ENCODE measurements at regions not wholly inside any gene's neighbourhood (a gene's known extent, or its start where the extent isn't known, plus 50 kb on each side); places are given as distances from the start of the nearest gene placed in this dataset.

GRCh38 chr10:3926258-3926657, 141.2 kb upstream of the KLF6 start:
- no peak overlapping the region for H3K4me3 ChIP-seq
- intact Hi-C loops (cut with micrococcal nuclease) = loop anchor here (1.0 to 5.0 kb wide), 3 partner anchors 35 to 139 kb away; partner anchors contain the start of gene KLF6
- DNase-seq (ENCODE audit: extremely low read depth in 1 of 4, low spot score in 3 of 4) (peak in 2 of 4 experiments; percentile 19 to 35), FAIRE-seq (no peak), ATAC-seq (peak; percentile 74)
- H3K4me2 ChIP-seq (ENCODE audit: insufficient read depth, low read length) = peak overlapping the region; percentile 58
- peak overlapping the region in 1 of 2 experiments; percentile 27; a peak in 1 of 4 replicates for H3K9ac ChIP-seq (ENCODE audit: insufficient read depth in 1 of 2, low read depth in 2 of 2, low read length in 2 of 2)
- in situ Hi-C loops (cut with MboI) = no loop called here
- H3K36me3 ChIP-seq (ENCODE audit: control insufficient read depth, insufficient read depth, low read length) = no peaks in the 10 kb centered on the region
- peaks cover 11 to 30% of the 10 kb centered on the region in 2 experiments; a peak in 4 of 5 replicates for H3K4me1 ChIP-seq (replicated peaks in 1 of 2; ENCODE audit: control insufficient read depth in 2 of 2, insufficient read depth in 2 of 2, low read length in 2 of 2)
- no peaks in the 10 kb centered on the region for H4K20me1 ChIP-seq (replicated peaks; ENCODE audit: control insufficient read depth, insufficient read depth, low read length)
- peak overlapping the region; percentile 66 for H2AFZ ChIP-seq (ENCODE audit: low read depth, low read length)
- H3K9me1 ChIP-seq (ENCODE audit: control insufficient read depth, insufficient read depth, low read length) = no peaks in the 10 kb centered on the region
- ChIA-PET CTCF (ENCODE audit: low intra/inter-chr PET ratio) (no interaction called here), POLR2A (interaction anchor here (1.5 to 1.6 kb wide), 2 partner anchors 28 to 141 kb away, joined by 4 to 12 read pairs; partner anchors contain the start of gene KLF6)
- no peaks in the 10 kb centered on the region for H3K79me2 ChIP-seq (ENCODE audit: control insufficient read depth, insufficient read depth, low read length)
- BruUV-seq (replicated peaks) = no TSS peak
- H3K9me3 ChIP-seq (replicated peaks; ENCODE audit: control insufficient read depth, insufficient read depth, low read depth, low read length) = no peaks in the 10 kb centered on the region
- peak overlapping the region; percentile 32 for H3K27ac ChIP-seq (ENCODE audit: extremely low read depth, low read depth, low read length)
- no peaks in the 10 kb centered on the region for H3K27me3 ChIP-seq (ENCODE audit: control insufficient read depth in 2 of 2, insufficient read depth in 2 of 2, low read length in 2 of 2)
- 17% methylated on average over 4 of the region's 4 CpGs for WGBS (ENCODE audit: insufficient coverage, low coverage, missing lambda C conversion rate)
- no peak for TF ChIP-seq CEBPB (tag; IDR thresholded peaks at IDR 0.05)
- TF ChIP-seq SAFB (IDR thresholded peaks at IDR 0.05; ENCODE audit: borderline replicate concordance, low read depth, low read length) = no peak
- TF ChIP-seq ZNF395 (CRISPR knock-in tag; IDR thresholded peaks at IDR 0.05) = 0 out of 2 replicates have a peak, but pooled peaks have one; percentile 10
- TF ChIP-seq, protein P1, sequence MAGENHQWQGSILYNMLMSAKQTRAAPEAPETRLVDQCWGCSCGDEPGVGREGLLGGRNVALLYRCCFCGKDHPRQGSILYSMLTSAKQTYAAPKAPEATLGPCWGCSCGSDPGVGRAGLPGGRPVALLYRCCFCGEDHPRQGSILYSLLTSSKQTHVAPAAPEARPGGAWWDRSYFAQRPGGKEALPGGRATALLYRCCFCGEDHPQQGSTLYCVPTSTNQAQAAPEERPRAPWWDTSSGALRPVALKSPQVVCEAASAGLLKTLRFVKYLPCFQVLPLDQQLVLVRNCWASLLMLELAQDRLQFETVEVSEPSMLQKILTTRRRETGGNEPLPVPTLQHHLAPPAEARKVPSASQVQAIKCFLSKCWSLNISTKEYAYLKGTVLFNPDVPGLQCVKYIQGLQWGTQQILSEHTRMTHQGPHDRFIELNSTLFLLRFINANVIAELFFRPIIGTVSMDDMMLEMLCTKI (IDR thresholded peaks at IDR 0.05; ENCODE audit: partially characterized antibody) = no peak
- no peak for TF ChIP-seq ZNF384 (IDR thresholded peaks at IDR 0.05; ENCODE audit: low read depth, low read length)
- TF ChIP-seq RFX1 (IDR thresholded peaks at IDR 0.05) = no peak
- no peak for TF ChIP-seq ZNF263 (CRISPR knock-in tag; IDR thresholded peaks at IDR 0.05; ENCODE audit: borderline replicate concordance)
- TF ChIP-seq, protein P2, sequence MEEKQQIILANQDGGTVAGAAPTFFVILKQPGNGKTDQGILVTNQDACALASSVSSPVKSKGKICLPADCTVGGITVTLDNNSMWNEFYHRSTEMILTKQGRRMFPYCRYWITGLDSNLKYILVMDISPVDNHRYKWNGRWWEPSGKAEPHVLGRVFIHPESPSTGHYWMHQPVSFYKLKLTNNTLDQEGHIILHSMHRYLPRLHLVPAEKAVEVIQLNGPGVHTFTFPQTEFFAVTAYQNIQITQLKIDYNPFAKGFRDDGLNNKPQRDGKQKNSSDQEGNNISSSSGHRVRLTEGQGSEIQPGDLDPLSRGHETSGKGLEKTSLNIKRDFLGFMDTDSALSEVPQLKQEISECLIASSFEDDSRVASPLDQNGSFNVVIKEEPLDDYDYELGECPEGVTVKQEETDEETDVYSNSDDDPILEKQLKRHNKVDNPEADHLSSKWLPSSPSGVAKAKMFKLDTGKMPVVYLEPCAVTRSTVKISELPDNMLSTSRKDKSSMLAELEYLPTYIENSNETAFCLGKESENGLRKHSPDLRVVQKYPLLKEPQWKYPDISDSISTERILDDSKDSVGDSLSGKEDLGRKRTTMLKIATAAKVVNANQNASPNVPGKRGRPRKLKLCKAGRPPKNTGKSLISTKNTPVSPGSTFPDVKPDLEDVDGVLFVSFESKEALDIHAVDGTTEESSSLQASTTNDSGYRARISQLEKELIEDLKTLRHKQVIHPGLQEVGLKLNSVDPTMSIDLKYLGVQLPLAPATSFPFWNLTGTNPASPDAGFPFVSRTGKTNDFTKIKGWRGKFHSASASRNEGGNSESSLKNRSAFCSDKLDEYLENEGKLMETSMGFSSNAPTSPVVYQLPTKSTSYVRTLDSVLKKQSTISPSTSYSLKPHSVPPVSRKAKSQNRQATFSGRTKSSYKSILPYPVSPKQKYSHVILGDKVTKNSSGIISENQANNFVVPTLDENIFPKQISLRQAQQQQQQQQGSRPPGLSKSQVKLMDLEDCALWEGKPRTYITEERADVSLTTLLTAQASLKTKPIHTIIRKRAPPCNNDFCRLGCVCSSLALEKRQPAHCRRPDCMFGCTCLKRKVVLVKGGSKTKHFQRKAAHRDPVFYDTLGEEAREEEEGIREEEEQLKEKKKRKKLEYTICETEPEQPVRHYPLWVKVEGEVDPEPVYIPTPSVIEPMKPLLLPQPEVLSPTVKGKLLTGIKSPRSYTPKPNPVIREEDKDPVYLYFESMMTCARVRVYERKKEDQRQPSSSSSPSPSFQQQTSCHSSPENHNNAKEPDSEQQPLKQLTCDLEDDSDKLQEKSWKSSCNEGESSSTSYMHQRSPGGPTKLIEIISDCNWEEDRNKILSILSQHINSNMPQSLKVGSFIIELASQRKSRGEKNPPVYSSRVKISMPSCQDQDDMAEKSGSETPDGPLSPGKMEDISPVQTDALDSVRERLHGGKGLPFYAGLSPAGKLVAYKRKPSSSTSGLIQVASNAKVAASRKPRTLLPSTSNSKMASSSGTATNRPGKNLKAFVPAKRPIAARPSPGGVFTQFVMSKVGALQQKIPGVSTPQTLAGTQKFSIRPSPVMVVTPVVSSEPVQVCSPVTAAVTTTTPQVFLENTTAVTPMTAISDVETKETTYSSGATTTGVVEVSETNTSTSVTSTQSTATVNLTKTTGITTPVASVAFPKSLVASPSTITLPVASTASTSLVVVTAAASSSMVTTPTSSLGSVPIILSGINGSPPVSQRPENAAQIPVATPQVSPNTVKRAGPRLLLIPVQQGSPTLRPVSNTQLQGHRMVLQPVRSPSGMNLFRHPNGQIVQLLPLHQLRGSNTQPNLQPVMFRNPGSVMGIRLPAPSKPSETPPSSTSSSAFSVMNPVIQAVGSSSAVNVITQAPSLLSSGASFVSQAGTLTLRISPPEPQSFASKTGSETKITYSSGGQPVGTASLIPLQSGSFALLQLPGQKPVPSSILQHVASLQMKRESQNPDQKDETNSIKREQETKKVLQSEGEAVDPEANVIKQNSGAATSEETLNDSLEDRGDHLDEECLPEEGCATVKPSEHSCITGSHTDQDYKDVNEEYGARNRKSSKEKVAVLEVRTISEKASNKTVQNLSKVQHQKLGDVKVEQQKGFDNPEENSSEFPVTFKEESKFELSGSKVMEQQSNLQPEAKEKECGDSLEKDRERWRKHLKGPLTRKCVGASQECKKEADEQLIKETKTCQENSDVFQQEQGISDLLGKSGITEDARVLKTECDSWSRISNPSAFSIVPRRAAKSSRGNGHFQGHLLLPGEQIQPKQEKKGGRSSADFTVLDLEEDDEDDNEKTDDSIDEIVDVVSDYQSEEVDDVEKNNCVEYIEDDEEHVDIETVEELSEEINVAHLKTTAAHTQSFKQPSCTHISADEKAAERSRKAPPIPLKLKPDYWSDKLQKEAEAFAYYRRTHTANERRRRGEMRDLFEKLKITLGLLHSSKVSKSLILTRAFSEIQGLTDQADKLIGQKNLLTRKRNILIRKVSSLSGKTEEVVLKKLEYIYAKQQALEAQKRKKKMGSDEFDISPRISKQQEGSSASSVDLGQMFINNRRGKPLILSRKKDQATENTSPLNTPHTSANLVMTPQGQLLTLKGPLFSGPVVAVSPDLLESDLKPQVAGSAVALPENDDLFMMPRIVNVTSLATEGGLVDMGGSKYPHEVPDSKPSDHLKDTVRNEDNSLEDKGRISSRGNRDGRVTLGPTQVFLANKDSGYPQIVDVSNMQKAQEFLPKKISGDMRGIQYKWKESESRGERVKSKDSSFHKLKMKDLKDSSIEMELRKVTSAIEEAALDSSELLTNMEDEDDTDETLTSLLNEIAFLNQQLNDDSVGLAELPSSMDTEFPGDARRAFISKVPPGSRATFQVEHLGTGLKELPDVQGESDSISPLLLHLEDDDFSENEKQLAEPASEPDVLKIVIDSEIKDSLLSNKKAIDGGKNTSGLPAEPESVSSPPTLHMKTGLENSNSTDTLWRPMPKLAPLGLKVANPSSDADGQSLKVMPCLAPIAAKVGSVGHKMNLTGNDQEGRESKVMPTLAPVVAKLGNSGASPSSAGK (IDR thresholded peaks at IDR 0.05) = peak; percentile 64
- TF ChIP-seq HLTF (IDR thresholded peaks at IDR 0.05) = no peak

Measured in K562 (cell line).